Left ventricle myocardium inferior (tissue), 1 donor: ENCODE measurements at regions not wholly inside any gene's neighbourhood (a gene's known extent, or its start where the extent isn't known, plus 50 kb on each side); places are given as distances from the start of the nearest gene placed in this dataset.

Source experiments
- DNase-seq: peaks from one replicate; pipeline ENCODE4 v3.0.0-alpha.2; 2020
- H3K27ac ChIP-seq: fragments of 200-600 bp; replicated peaks from 2 replicates; pipeline ENCODE4 v1.8.0; 2021
- H3K27me3 ChIP-seq: fragments of 200-600 bp; 2 replicates; pipeline ENCODE4 v1.8.0; 2021; ENCODE audit warnings: low read depth
- H3K36me3 ChIP-seq: fragments of 200-600 bp; 2 replicates; pipeline ENCODE4 v1.8.0; 2021
- H3K4me1 ChIP-seq: fragments of 200-600 bp; 2 replicates; pipeline ENCODE4 v1.8.0; 2021
- H3K4me3 ChIP-seq: fragments of 200-600 bp; 2 replicates; pipeline ENCODE4 v1.8.0; 2021; ENCODE audit warnings: mild to moderate bottlenecking, moderate library complexity
- H3K9me3 ChIP-seq: fragments of 200-600 bp; replicated peaks from 2 replicates; pipeline ENCODE4 v1.8.0; 2021
- CTCF ChIP-seq: fragments of 200-600 bp; IDR thresholded peaks from 2 replicates; pipeline ENCODE4 v1.8.0; 2021; ENCODE audit warnings: antibody characterized with exemption, mild to moderate bottlenecking, borderline replicate concordance
- intact Hi-C: fragments of 100-400 bp; cut with micrococcal nuclease; formaldehyde crosslinking; loops from one replicate; pipeline ENCODE4 v1.11.0; 2022
- donor health status: DM: no; HTN: yes; CAD: no; lungs with severe emphysema.

- Histone ChIP-seq H3K36me3 (no peaks in the 10 kb centered on the region), H3K4me1 (no peaks in the 10 kb centered on the region), H3K9me3 (no peaks in the 10 kb centered on the region), H3K27ac (no peak overlapping the region), H3K27me3 (no peaks in the 10 kb centered on the region), H3K4me3 (no peak overlapping the region)
- no peak for TF ChIP-seq CTCF
- intact Hi-C loops: no loop called here
- DNase-seq: no peak
These were observed 555.5 kb downstream of the ETV1 start for GRCh38 chr7:13433946-13434345.

- intact Hi-C loops: no loop called here
These were observed 547.2 kb downstream of the ETV1 start for GRCh38 chr7:13442226-13442625.

GRCh38 chr7:13447637-13448036 lies 541.8 kb downstream of the ETV1 start:
- intact Hi-C loops: loop anchor here (5.0 kb wide), 1 partner anchor 1145 kb away; no protein-coding TSS in a partner anchor
- Histone ChIP-seq H3K36me3 (no peaks in the 10 kb centered on the region), H3K4me1 (no peaks in the 10 kb centered on the region), H3K4me3 (no peak overlapping the region), H3K27me3 (no peaks in the 10 kb centered on the region), H3K9me3 (no peaks in the 10 kb centered on the region), H3K27ac (no peak overlapping the region)
- no peak for TF ChIP-seq CTCF
- no peak for DNase-seq

More at GRCh38 chr7:13442226-13442625, 547.2 kb downstream of the ETV1 start:
- Histone ChIP-seq H3K36me3 (no peaks in the 10 kb centered on the region), H3K9me3 (no peaks in the 10 kb centered on the region), H3K27me3 (no peaks in the 10 kb centered on the region), H3K4me3 (no peak overlapping the region), H3K4me1 (no peaks in the 10 kb centered on the region), H3K27ac (no peak overlapping the region)
- no peak for DNase-seq
- TF ChIP-seq CTCF: no peak

- intact Hi-C loops: loop anchor here (5.0 kb wide), 1 partner anchor 1144 kb away; no protein-coding TSS in a partner anchor
- H3K4me3 ChIP-seq: no peak overlapping the region
- no peaks in the 10 kb centered on the region for H3K36me3 ChIP-seq
- H3K4me1 ChIP-seq: no peaks in the 10 kb centered on the region
- H3K27me3 ChIP-seq: no peaks in the 10 kb centered on the region
- no peak overlapping the region for H3K27ac ChIP-seq
- no peaks in the 10 kb centered on the region for H3K9me3 ChIP-seq
- no peak for DNase-seq
- TF ChIP-seq CTCF: no peak
These were observed 541.2 kb downstream of the ETV1 start for GRCh38 chr7:13448243-13448642.

GRCh38 chr7:13449460-13449859 lies 540.0 kb downstream of the ETV1 start:
- TF ChIP-seq CTCF: no peak
- Histone ChIP-seq H3K4me1 (no peaks in the 10 kb centered on the region), H3K27me3 (no peaks in the 10 kb centered on the region), H3K4me3 (no peak overlapping the region), H3K27ac (no peak overlapping the region), H3K36me3 (no peaks in the 10 kb centered on the region), H3K9me3 (no peaks in the 10 kb centered on the region)
- DNase-seq: no peak
- intact Hi-C loops: loop anchor here (5.0 kb wide), 1 partner anchor 1143 kb away; no protein-coding TSS in a partner anchor
